ACC112 (cell line): ENCODE measurements at regions not wholly inside any gene's neighbourhood (a gene's known extent, or its start where the extent isn't known, plus 50 kb on each side); places are given as distances from the start of the nearest gene placed in this dataset.

ENCODE experiments used
- H2AFZ ChIP-seq: fragments of 200-600 bp; sonication (generic); one replicate; pipeline ENCODE4 v1.6.0; 2017; ENCODE audit warnings: antibody characterized with exemption, low read length; ENCODE audit not compliant: unreplicated experiment
- H3K27ac ChIP-seq: fragments of 200-600 bp; sonication (generic); 2 replicates; pipeline ENCODE4 v1.5.1; 2014; ENCODE audit warnings: low read depth, mild to moderate bottlenecking, antibody characterized with exemption, low read length, moderate library complexity
- H3K27me3 ChIP-seq: fragments of 200-600 bp; sonication (generic); 2 replicates; pipeline ENCODE4 v1.6.1; 2014; ENCODE audit warnings: mild to moderate bottlenecking, antibody characterized with exemption, low read length, moderate library complexity, mixed read lengths; ENCODE audit not compliant: insufficient read depth
- H3K36me3 ChIP-seq: fragments of 200-600 bp; sonication (generic); 2 replicates; pipeline ENCODE4 v1.6.1; 2016; ENCODE audit warnings: mild to moderate bottlenecking, antibody characterized with exemption, low read length, moderate library complexity, mixed read lengths; ENCODE audit not compliant: insufficient read depth
- H3K4me1 ChIP-seq: fragments of 200-600 bp; sonication (generic); one replicate; pipeline ENCODE4 v1.6.1; 2016; ENCODE audit warnings: low read length, mixed read lengths; ENCODE audit not compliant: insufficient read depth, unreplicated experiment, control insufficient read depth
- H3K4me3 ChIP-seq: fragments of 200-600 bp; sonication (generic); 2 replicates; pipeline ENCODE4 v1.5.1; 2014; ENCODE audit warnings: mild to moderate bottlenecking, low read depth, low read length
- H3K79me2 ChIP-seq: fragments of 200-600 bp; sonication (generic); one replicate; pipeline ENCODE4 v1.6.0; 2016; ENCODE audit warnings: low read length; ENCODE audit not compliant: control insufficient read depth, unreplicated experiment, insufficient read depth

- H3K4me1 ChIP-seq, result peaks cover 15% of the 10 kb centered on the region
Measured at GRCh38 chr1:147850737-147851136, 51.9 kb upstream of the GJA8 start.

GRCh38 chr1:147851149-147851548, 51.4 kb upstream of the GJA8 start:
- no peak overlapping the region for H2AFZ ChIP-seq

More at GRCh38 chr1:147850737-147851136, 51.9 kb upstream of the GJA8 start:
- peaks cover 14% of the 10 kb centered on the region; the same call in 1 of the 2 replicates for H3K27me3 ChIP-seq
- H2AFZ ChIP-seq, result no peak overlapping the region
- H3K4me3 ChIP-seq, result no peak overlapping the region
- H3K79me2 ChIP-seq, result no peaks in the 10 kb centered on the region
- H3K36me3 ChIP-seq, result no peaks in the 10 kb centered on the region
- H3K27ac ChIP-seq, result no peak overlapping the region

GRCh38 chr1:147852706-147853225, 49.8 kb upstream of the GJA8 start:
- Histone ChIP-seq H3K36me3 (no peaks in the 10 kb centered on the region), H3K79me2 (no peaks in the 10 kb centered on the region), H3K4me1 (peaks cover 15% of the 10 kb centered on the region), H3K27ac (no peak overlapping the region), H3K4me3 (no peak overlapping the region), H2AFZ (no peak overlapping the region), H3K27me3 (peaks cover 9% of the 10 kb centered on the region; the same call in 1 of the 2 replicates)

More at GRCh38 chr1:147851149-147851548, 51.4 kb upstream of the GJA8 start:
- no peaks in the 10 kb centered on the region for H3K79me2 ChIP-seq
- H3K27me3 ChIP-seq, result peaks cover 10% of the 10 kb centered on the region; the same call in 1 of the 2 replicates
- H3K4me1 ChIP-seq, result peaks cover 15% of the 10 kb centered on the region
- no peak overlapping the region for H3K4me3 ChIP-seq
- H3K36me3 ChIP-seq, result no peaks in the 10 kb centered on the region
- no peak overlapping the region for H3K27ac ChIP-seq
